GM18505 (cell line): ENCODE measurements at regions not wholly inside any gene's neighbourhood (a gene's known extent, or its start where the extent isn't known, plus 50 kb on each side); places are given as distances from the start of the nearest gene placed in this dataset.

ENCODE experiments used
- ATAC-seq: cut with Tn5 transposase; IDR thresholded peaks from one replicate; pipeline ENCODE4 v1.9.1; 2021; ENCODE audit not compliant: unreplicated experiment
- POLR2A ChIP-seq: IDR thresholded peaks from 4 replicates; pipeline ENCODE4 v1.6.1; 2011; ENCODE audit warnings: borderline replicate concordance; ENCODE audit not compliant: insufficient read depth, insufficient read length; ENCODE audit errors: extremely low read depth

DNA sequence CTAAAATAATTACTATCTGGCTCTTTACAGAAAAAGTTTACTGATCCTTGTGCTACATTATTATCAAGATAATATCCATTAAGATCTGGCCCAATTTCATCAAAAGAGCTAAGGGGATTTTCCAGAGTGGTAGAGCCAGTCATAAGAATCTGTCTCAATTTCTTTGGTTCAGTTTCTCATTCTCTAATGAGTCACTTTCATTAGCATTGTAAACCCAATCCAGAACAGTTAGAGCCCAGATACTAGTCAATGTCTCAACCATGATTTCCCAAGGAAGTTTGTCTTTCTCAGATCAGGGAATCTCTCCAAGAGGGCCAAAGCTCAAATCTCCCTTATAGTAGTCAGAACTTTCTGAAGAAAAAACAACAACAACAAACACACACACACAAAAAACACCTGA is 131.1 kb upstream of the PPP2R3A start:
- no peak for ATAC-seq
- no peak for TF ChIP-seq POLR2A

DNA sequence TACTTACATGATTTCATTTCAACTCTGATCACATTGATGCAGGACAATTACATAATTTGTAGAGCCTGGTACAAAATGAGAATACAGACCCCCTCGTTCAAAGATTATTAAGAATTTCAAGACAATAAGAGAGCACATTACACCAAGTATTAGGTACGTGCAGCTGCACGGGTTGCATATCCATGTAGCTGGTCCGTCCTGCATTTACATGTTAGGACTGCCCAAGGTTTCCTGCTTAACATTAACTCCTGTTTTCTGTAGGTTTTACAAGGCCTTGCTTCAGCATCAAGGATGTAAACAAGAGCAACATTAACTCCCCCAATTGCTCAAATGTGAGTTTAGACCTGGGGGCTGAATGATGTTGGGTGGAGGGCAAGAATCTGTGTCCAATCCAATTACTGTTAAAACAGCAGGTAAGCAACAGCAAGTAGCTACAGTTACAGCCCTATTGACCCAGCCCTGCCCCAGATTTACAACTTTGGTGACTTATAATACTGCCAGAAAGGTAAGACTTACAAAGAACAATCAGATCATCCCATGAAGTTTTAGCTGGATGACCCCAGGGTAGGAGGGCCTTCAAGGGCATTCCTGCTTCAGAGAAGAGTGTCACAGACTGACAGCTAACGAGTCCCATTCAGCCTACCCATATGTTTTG is 127.4 kb upstream of the PPP2R3A start:
- ATAC-seq: no peak
- no peak for TF ChIP-seq POLR2A

DNA sequence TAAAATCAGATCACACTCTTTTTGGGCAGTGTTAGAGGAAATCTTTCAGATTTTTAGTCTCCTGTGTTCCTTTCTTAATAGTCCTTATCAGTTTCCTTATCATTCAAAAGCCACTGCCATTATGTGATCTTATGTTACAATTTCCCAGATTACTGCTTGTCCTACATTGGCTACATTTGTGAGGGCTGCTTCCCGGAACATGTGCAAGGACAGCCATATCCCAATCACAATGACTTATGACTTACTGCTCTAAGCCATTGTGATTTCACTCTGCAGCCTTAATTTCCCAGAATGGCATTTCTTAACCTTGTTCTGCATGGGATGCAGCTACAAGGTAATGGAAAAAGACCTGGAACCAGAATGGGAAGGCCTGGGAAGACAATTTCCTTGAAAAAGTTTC is 125.1 kb upstream of the PPP2R3A start:
- no peak for TF ChIP-seq POLR2A
- ATAC-seq: no peak

DNA sequence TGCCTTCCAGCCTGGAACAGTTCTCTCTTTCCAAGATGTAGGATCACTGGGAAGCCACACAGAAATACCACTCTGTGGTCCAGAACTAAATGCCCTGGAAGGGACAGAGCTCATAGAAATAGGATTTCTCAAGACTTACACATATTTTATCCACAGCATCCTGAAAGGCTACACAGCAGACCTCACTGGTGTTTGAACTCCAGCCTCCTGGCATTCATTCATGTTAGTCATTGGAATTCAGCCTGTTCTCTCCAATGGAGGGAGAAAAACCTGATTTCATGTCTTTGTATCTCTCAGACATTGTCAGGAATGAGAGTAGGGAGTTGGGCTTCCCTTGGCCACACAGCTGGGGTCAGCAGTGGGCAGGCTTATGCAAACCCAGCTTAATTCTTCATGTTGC is 121.1 kb upstream of the PPP2R3A start:
- no peak for ATAC-seq
- TF ChIP-seq POLR2A: no peak

DNA sequence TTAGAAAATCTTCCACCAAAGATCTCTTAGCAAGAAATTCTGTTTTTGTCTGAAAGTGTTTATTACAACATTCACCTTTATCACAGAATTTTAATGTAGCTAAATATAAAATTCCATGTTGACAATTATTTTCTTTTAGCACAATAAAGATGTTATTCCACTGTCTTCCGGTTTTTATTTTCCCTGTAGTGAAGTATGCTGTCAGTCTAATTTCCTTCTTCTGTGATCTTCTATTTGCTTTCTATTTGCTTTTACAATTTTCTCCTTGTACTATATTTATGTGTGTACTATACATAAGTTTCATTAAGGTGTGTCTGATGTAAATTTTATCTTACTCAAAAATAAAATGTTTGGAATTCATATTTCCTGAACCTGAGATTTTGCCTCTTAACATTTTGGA is 117.5 kb upstream of the PPP2R3A start:
- ATAC-seq: no peak
- no peak for TF ChIP-seq POLR2A

DNA sequence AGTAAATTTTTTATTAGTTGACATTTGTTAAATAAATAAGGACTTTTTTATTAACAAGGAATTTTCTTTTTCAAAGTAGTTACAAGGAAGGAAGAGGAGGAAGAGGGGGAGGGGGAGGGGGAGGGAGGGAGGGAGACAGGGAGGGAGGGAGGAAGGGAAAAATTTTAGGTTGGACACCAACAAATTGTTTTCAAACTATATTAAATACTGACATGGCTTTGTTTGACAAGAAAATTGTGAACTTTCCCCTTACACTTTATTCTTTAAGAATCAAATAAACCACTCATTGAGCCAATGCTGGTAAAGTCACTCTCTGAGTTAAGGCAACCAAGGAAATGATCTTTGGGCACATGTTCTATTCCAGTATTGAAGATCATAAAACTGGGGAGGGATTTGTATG is 115.7 kb upstream of the PPP2R3A start:
- no peak for TF ChIP-seq POLR2A
- ATAC-seq: no peak

DNA sequence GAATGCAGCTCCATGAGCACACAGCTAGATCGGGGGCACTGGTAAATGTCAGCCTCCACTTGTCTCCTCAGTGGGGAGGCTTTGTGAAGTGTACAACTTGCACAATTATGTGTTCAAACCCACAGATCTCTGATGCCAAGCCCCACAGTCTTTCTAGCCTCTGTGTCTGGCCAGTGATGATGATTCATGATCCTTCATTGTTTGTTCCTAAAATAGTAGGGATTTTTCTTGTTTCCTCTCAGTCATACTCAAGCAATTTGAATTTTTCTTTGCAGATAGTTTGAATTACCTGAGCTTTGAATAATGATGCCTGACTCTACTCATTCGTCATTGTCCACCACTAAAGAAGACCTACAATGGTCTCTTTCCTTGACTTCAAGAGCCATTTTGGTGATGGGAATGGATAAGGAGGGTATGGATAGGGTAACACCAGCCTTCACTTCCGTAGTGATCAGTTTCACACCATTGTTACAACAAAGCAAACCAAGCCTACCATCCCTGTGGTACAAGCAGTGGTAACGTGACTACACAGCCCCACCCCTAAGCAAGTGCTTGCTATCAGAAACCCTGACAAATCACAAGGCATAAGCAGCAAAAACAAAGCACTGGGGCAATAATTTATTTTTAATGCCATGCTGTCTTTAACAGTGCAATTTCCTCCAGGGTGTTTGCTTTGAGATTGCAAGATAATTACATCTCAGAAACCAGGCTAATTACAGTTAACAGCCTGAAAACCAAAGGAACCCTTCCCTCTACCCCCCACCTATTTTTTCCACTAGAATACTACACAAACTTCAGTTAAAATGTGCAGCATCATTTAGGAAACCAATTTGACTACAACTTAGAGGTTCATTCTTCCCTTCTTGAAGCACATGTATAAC is 114.1 kb upstream of the PPP2R3A start:
- TF ChIP-seq POLR2A: no peak

DNA sequence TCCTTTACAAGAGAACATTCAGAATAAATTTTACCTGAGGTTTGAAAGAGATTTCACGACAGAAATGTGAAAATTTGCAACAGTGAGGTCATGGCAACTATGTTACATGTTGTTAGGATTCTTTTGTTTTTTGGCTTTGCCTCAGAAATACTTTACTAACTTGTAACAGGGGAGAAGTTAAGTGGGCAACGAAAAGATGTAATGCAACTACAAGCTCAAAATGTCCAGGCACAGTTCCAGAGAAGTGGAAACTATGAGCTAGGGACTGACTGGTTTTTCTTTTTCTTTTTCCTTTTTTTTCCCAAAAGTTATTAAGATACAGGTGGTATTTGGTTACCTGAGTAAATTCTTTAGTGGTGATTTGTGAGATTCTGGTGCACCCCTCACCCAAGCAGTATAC is 111.5 kb upstream of the PPP2R3A start:
- no peak for ATAC-seq
- TF ChIP-seq POLR2A: no peak

More for the DNA sequence above, 114.1 kb upstream of the PPP2R3A start:
- ATAC-seq: no peak

DNA sequence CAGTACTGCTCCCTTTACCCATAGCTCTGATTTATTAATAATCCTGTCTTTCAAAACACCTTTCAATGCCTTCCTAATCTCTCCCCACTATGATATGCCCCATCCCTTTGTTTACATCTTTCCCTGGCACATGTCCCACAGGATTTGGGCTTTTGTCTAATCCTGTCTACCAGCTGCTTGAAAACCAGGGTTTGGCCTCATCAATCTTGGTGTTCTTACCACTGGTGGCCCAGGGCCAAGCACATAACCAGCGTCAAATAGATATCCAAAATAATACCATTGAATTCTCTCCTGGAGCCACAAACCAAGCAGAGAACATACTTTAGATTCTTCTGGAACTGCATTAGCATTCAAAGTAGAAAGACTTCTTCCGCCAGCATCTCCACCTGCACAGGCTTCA is 104.8 kb upstream of the PPP2R3A start:
- no peak for TF ChIP-seq POLR2A
- ATAC-seq: no peak

DNA sequence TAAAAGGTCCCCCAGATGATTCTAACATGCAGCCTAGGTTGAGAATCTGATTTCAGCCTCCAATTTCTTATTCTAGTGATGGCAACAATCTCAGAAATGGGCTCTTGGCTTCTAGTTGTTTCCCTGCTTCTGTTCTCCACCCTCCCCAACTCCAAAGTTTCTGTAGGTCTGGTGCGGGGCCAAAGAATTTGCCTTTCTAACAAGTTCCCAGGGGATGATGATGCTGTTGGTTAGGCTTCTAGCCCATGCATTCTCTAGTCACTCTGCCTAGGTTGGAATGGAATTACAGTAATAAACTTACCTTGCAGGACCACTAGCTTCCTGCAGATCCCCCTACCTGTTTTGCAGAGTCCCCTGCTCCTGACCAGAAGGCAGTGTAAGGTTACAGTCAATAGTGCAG is 103.2 kb upstream of the PPP2R3A start:
- TF ChIP-seq POLR2A: no peak
- ATAC-seq: no peak

DNA sequence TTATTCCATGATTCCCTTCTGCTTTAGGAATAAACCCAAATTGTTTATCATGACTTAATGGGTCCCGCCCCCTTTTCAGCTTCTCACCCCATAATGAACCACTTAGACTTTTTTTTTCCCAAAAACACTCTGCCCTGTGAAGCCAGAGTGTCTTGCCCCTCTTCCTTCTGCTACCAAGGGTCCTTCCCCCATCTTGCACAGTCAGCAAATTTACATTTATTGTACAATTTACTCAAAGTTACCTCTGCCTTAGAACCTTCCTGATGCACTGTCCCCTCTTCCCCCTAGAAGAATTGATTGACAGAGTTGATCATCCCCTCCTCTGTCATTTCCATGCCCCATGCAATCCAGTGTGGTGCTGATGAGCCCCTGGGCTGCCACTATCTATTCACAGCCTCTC is 101.5 kb upstream of the PPP2R3A start:
- no peak for ATAC-seq

DNA sequence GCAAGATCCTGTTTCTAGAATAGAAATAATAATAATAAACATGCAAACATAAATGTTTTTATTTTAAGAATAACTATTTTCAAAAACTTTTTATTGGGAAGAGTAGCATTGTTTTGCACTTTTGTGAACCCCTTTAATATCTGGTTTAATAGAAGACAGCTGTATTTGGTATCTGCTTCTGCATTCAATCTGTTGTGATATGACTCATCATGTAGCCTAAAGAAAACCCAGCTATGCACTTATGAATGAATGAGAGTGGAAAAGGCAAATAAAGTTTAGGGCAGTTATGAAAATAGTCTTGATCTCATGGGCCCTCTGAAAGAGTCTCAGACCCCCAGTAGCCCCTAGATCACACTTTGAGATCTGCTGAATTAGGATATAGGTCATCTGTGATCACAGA is 100.4 kb upstream of the PPP2R3A start:
- ATAC-seq: no peak
- TF ChIP-seq POLR2A: no peak

More for the DNA sequence above, 101.5 kb upstream of the PPP2R3A start:
- no peak for TF ChIP-seq POLR2A

DNA sequence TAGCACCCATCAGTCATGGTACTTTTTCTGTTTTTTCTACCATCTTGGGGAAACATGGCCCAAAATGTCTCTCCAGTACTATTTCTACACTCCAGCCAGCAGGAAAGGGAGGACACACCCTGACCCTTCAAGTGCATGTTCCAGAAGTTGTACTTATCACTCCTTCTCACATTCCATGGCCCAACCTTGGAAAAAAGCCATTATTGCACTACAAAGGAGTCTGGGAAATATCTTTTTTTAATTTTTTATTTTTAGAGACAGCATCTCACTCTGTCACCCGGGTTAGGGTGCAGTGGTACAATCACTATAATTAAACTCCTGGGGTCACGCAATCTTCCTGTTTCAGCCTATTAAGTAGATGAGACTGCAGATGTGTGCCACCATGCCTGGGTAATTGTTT is 100.0 kb upstream of the PPP2R3A start:
- no peak for ATAC-seq

DNA sequence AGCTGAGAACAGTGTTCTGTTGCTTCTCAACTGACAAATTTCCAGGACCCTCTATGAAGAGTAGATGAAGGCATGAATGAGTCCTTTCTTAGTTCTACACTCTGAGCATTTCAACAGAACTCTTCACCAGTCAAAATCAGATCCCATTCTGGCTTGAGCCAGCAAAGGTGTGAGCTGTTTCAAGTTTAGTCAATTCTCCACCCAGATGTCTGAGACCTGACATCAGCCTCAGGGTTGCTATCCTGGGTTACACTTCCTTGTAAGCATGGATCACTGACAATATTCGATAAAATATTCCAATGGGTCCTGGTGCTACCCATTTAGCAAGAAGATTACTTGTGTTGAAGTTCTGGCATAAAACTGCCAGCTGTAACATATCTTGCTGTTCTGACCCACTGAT is 97.6 kb upstream of the PPP2R3A start:
- ATAC-seq: no peak
- TF ChIP-seq POLR2A: no peak

More for the DNA sequence above, 100.0 kb upstream of the PPP2R3A start:
- no peak for TF ChIP-seq POLR2A
